CD14-positive monocyte (primary cell): ENCODE measurements at regions not wholly inside any gene's neighbourhood (a gene's known extent, or its start where the extent isn't known, plus 50 kb on each side); places are given as distances from the start of the nearest gene placed in this dataset.

Experiments
- DNase-seq, 3 donors: peaks; one replicate each; pipeline ENCODE4 v3.0.0-alpha.2; 2011 to 2022
- H2AFZ ChIP-seq: 2 replicates; pipeline ENCODE4 v1.6.0; 2012; ENCODE audit warnings: mild to moderate bottlenecking, low read depth, low read length, inconsistent platforms; ENCODE audit not compliant: insufficient read depth, poor library complexity, severe bottlenecking
- H3K27ac ChIP-seq, 2 donors: 1 replicate in 1 of 2; 2 replicates in 1 of 2; pipeline ENCODE4 v1.5.1; 2012 to 2013; ENCODE audit warnings: low read length in 2 of 2, control low read depth in 1 of 2, inconsistent platforms in 1 of 2, low read depth in 1 of 2, mild to moderate bottlenecking in 1 of 2
- H3K27me3 ChIP-seq, 2 donors: one replicate each; pipeline versions ENCODE4 v1.6.0 to v1.6.1; 2011 to 2013; ENCODE audit warnings: low read length in 2 of 2; ENCODE audit not compliant: control insufficient read depth in 2 of 2, insufficient read depth in 2 of 2
- H3K36me3 ChIP-seq, 2 donors: replicated peaks in 1 of 2; 1 replicate in 1 of 2; 2 replicates in 1 of 2; pipeline versions ENCODE4 v1.5.1 to v1.6.1; 2012 to 2013; ENCODE audit warnings: low read length in 2 of 2, control low read depth in 1 of 2, inconsistent platforms in 1 of 2, mild to moderate bottlenecking in 1 of 2; ENCODE audit not compliant: insufficient read depth in 2 of 2, control insufficient read depth in 1 of 2
- H3K4me1 ChIP-seq, 2 donors: 1 replicate in 1 of 2; 2 replicates in 1 of 2; pipeline versions ENCODE4 v1.5.1 to v1.6.1; 2012 to 2013; ENCODE audit warnings: low read length in 2 of 2, control low read depth in 1 of 2, inconsistent platforms in 1 of 2, mild to moderate bottlenecking in 1 of 2, moderate library complexity in 1 of 2; ENCODE audit not compliant: insufficient read depth in 2 of 2, control insufficient read depth in 1 of 2
- H3K4me2 ChIP-seq: replicated peaks from 2 replicates; pipeline ENCODE3; 2012; ENCODE audit warnings: low read length, moderate library complexity, mild to moderate bottlenecking; ENCODE audit not compliant: poor library complexity, severe bottlenecking; ENCODE audit errors: extremely low read depth
- H3K4me3 ChIP-seq, 3 experiments: fragments of 200-600 bp in 1 of 3; sonication (generic) in 1 of 3; replicated peaks in 1 of 3; 1 replicate in 2 of 3; 2 replicates in 1 of 3; pipeline ENCODE4 v1.5.1; 2011 to 2013; ENCODE audit warnings: low read length in 3 of 3, mild to moderate bottlenecking in 3 of 3, control low read depth in 2 of 3, low read depth in 2 of 3, inconsistent platforms in 1 of 3, moderate library complexity in 1 of 3
- H3K79me2 ChIP-seq: 2 replicates; pipeline ENCODE4 v1.6.0; 2012; ENCODE audit warnings: mild to moderate bottlenecking, control low read depth, inconsistent platforms, low read length, moderate library complexity; ENCODE audit not compliant: insufficient read depth
- H3K9ac ChIP-seq: 2 replicates; pipeline ENCODE4 v1.6.0; 2017; ENCODE audit warnings: low read length, mild to moderate bottlenecking; ENCODE audit not compliant: insufficient read depth, poor library complexity, severe bottlenecking
- H3K9me3 ChIP-seq, 2 donors: replicated peaks in 1 of 2; 1 replicate in 1 of 2; 2 replicates in 1 of 2; pipeline versions ENCODE4 v1.5.1 to v1.6.1; 2012 to 2013; ENCODE audit warnings: low read length in 2 of 2, control low read depth in 1 of 2; ENCODE audit not compliant: control insufficient read depth in 1 of 2, insufficient read depth in 1 of 2
- H4K20me1 ChIP-seq: 2 replicates; pipeline ENCODE4 v1.6.0; 2012; ENCODE audit warnings: mild to moderate bottlenecking, low read length, control low read depth, moderate library complexity; ENCODE audit not compliant: insufficient read depth
- H3K27ac Mint-ChIP-seq, 7 donors: one replicate each; pipeline ENCODE4 v1.8.0; 2020; ENCODE audit warnings: mild to moderate bottlenecking in 7 of 7, mixed read lengths in 7 of 7, moderate library complexity in 6 of 7, inconsistent platforms in 2 of 7
- H3K27me3 Mint-ChIP-seq, 3 donors: one replicate each; pipeline ENCODE4 v1.8.0; 2021 to 2022; ENCODE audit warnings: low read depth in 3 of 3, mild to moderate bottlenecking in 3 of 3, mixed read lengths in 3 of 3, moderate library complexity in 3 of 3, inconsistent platforms in 1 of 3
- H3K36me3 Mint-ChIP-seq, 2 donors: one replicate each; pipeline ENCODE4 v1.8.0; 2020; ENCODE audit warnings: mixed read lengths in 2 of 2, inconsistent platforms in 1 of 2, mild to moderate bottlenecking in 1 of 2
- H3K4me1 Mint-ChIP-seq: one replicate; pipeline ENCODE4 v1.8.0; 2020; ENCODE audit warnings: mild to moderate bottlenecking, mixed read lengths
- H3K4me3 Mint-ChIP-seq, 2 donors: one replicate each; pipeline ENCODE4 v1.8.0; 2020; ENCODE audit warnings: mild to moderate bottlenecking in 2 of 2, mixed read lengths in 2 of 2, moderate library complexity in 1 of 2
- H3K9me3 Mint-ChIP-seq, 7 donors: one replicate each; pipeline ENCODE4 v1.8.0; 2020 to 2022; ENCODE audit warnings: mixed read lengths in 7 of 7, mild to moderate bottlenecking in 6 of 7, moderate library complexity in 6 of 7, inconsistent platforms in 2 of 7
- CTCF ChIP-seq: fragments of 200-600 bp; IDR thresholded peaks from one replicate; pipeline ENCODE4 v1.8.0; 2022; ENCODE audit warnings: antibody characterized with exemption, mild to moderate bottlenecking
- WGBS: methylation state at CpG from one replicate; pipeline ENCODE4 v1.1.5; 2013; ENCODE audit warnings: missing lambda C conversion rate; ENCODE audit not compliant: insufficient coverage; 5-methylcytosine and 5-hydroxymethylcytosine counted together
- intact Hi-C, 2 donors: fragments of 100-400 bp; cut with micrococcal nuclease; formaldehyde crosslinking; loops; one replicate each; pipeline versions ENCODE4 v1.15.0 to v1.15.1; 2023

GRCh38 chr13:104372095-104372655, 1306.0 kb upstream of the SLC10A2 start:
- no peaks in the 10 kb centered on the region for H3K27me3 ChIP-seq
- H4K20me1 ChIP-seq = no peaks in the 10 kb centered on the region
- peaks cover 0 to 4% of the 10 kb centered on the region in 2 donors for H3K9me3 ChIP-seq
- Mint-ChIP-seq H3K27me3 (no peaks in the 10 kb centered on the region), H3K27ac (no peak overlapping the region), H3K36me3 (no peaks in the 10 kb centered on the region), H3K4me3 (no peak overlapping the region), H3K9me3 (peaks cover 0 to 6% (median 2%) of the 10 kb centered on the region in 7 donors), H3K4me1 (no peaks in the 10 kb centered on the region)
- H3K9ac ChIP-seq = no peak overlapping the region
- TF ChIP-seq CTCF = no peak
- 88% methylated on average over 2 of the region's 6 CpGs for WGBS
- no peak overlapping the region for H3K27ac ChIP-seq
- no peaks in the 10 kb centered on the region for H3K79me2 ChIP-seq
- DNase-seq = no peak
- no peak overlapping the region for H2AFZ ChIP-seq
- H3K4me3 ChIP-seq = no peak overlapping the region
- H3K4me1 ChIP-seq = no peaks in the 10 kb centered on the region
- intact Hi-C loops = no loop called here
- no peaks in the 10 kb centered on the region for H3K36me3 ChIP-seq
- H3K4me2 ChIP-seq = no peak overlapping the region

- Histone ChIP-seq H3K36me3 (no peaks in the 10 kb centered on the region), H3K4me3 (no peak overlapping the region), H3K27me3 (no peaks in the 10 kb centered on the region), H3K9me3 (peaks cover 18 to 35% of the 10 kb centered on the region in 2 donors), H3K9ac (no peak overlapping the region), H4K20me1 (no peaks in the 10 kb centered on the region), H3K4me2 (no peak overlapping the region), H3K4me1 (no peaks in the 10 kb centered on the region), H2AFZ (no peak overlapping the region), H3K27ac (no peak overlapping the region), H3K79me2 (no peaks in the 10 kb centered on the region)
- Mint-ChIP-seq H3K36me3 (no peaks in the 10 kb centered on the region), H3K9me3 (peaks cover 2 to 10% (median 7%) of the 10 kb centered on the region in 7 donors), H3K4me3 (no peak overlapping the region), H3K27ac (no peak overlapping the region), H3K4me1 (no peaks in the 10 kb centered on the region), H3K27me3 (no peaks in the 10 kb centered on the region)
- no peak for TF ChIP-seq CTCF
- intact Hi-C loops = no loop called here
- DNase-seq = no peak
- 100% methylated on average over 2 of the region's 2 CpGs for WGBS
Measured at GRCh38 chr13:104365430-104365829, 1299.2 kb upstream of the SLC10A2 start.
